Fibroblast of lung (primary cell): ENCODE measurements at regions not wholly inside any gene's neighbourhood (a gene's known extent, or its start where the extent isn't known, plus 50 kb on each side); places are given as distances from the start of the nearest gene placed in this dataset.
A peak's percentile ranks its signal among the peaks of the same experiment; 100 is the strongest.
"Not testable (repeated sequence)": the region's sequence is repeated elsewhere in the genome, so short reads cannot be mapped to it uniquely, and the experiment has no call there.

Experiments
- DNase-seq, 2 donors: peaks; one replicate each; pipeline versions ENCODE4 v3.0.0 to v3.0.0-alpha.2; 2010; ENCODE audit warnings: low read depth in 2 of 2
- H2AFZ ChIP-seq: 2 replicates; pipeline ENCODE4 v1.5.1; 2012; ENCODE audit warnings: low read length, control low read depth, inconsistent platforms
- H3K27ac ChIP-seq: 2 replicates; pipeline ENCODE4 v1.5.1; 2011; ENCODE audit warnings: low read length, control low read depth; ENCODE audit not compliant: insufficient read depth
- H3K27me3 ChIP-seq: 2 replicates; pipeline ENCODE4 v1.5.1; 2011; ENCODE audit warnings: mild to moderate bottlenecking, low read length; ENCODE audit not compliant: control insufficient read depth, insufficient read depth
- H3K36me3 ChIP-seq: 2 replicates; pipeline ENCODE4 v1.5.1; 2011; ENCODE audit warnings: low read length; ENCODE audit not compliant: control insufficient read depth, insufficient read depth
- H3K4me1 ChIP-seq: 2 replicates; pipeline ENCODE4 v1.5.1; 2011; ENCODE audit warnings: low read length; ENCODE audit not compliant: control insufficient read depth, insufficient read depth; ENCODE audit errors: extremely low read depth
- H3K4me2 ChIP-seq: 2 replicates; pipeline ENCODE4 v1.5.1; 2011; ENCODE audit warnings: low read length, control low read depth; ENCODE audit not compliant: insufficient read depth; ENCODE audit errors: extremely low read depth
- H3K4me3 ChIP-seq, 4 experiments: fragments of 200-600 bp in 1 of 4; sonication (generic) in 1 of 4; replicated peaks in 1 of 4; 2 replicates each; pipeline ENCODE4 v1.5.1; 2011 to 2016; ENCODE audit warnings: low read length in 4 of 4, low read depth in 3 of 4, mild to moderate bottlenecking in 3 of 4, control low read depth in 2 of 4, inconsistent platforms in 1 of 4, mixed read lengths in 1 of 4; ENCODE audit not compliant: insufficient read depth in 1 of 4; ENCODE audit errors: control extremely low read depth in 1 of 4
- H3K79me2 ChIP-seq: 2 replicates; pipeline ENCODE4 v1.5.1; 2012; ENCODE audit warnings: mild to moderate bottlenecking, low read length, inconsistent platforms; ENCODE audit not compliant: control insufficient read depth, insufficient read depth
- H3K9ac ChIP-seq: 2 replicates; pipeline ENCODE4 v1.5.1; 2011; ENCODE audit warnings: mild to moderate bottlenecking, low read length, control low read depth; ENCODE audit not compliant: insufficient read depth
- H3K9me3 ChIP-seq: 2 replicates; pipeline ENCODE4 v1.5.1; 2012; ENCODE audit warnings: low read depth, low read length; ENCODE audit not compliant: control insufficient read depth, insufficient read depth
- H4K20me1 ChIP-seq: 2 replicates; pipeline ENCODE4 v1.5.1; 2011; ENCODE audit warnings: low read length; ENCODE audit not compliant: control insufficient read depth, insufficient read depth; ENCODE audit errors: extremely low read depth
- CTCF ChIP-seq, 2 donors: IDR thresholded peaks in 1 of 2; conservative IDR thresholded peaks in 1 of 2; 1 replicate in 1 of 2; 2 replicates in 1 of 2; pipeline ENCODE4 v1.5.1; 2011 to 2012; ENCODE audit warnings: low read length in 2 of 2, control low read depth in 1 of 2, inconsistent platforms in 1 of 2, low read depth in 1 of 2, mild to moderate bottlenecking in 1 of 2
- EZH2 ChIP-seq: IDR thresholded peaks from 2 replicates; pipeline ENCODE4 v1.5.1; 2012; ENCODE audit warnings: low read length, control low read depth, mild to moderate bottlenecking; ENCODE audit errors: missing control alignments

- Histone ChIP-seq H3K36me3 (no peaks in the 10 kb centered on the region), H3K27ac (no peak overlapping the region), H3K27me3 (no peaks in the 10 kb centered on the region), H3K79me2 (no peaks in the 10 kb centered on the region), H3K4me1 (no peaks in the 10 kb centered on the region), H3K9me3 (no peaks in the 10 kb centered on the region), H2AFZ (no peak overlapping the region), H4K20me1 (no peaks in the 10 kb centered on the region), H3K9ac (no peak overlapping the region), H3K4me2 (no peak overlapping the region), H3K4me3 (no peak overlapping the region)
- no peak for TF ChIP-seq CTCF (conservative IDR thresholded peaks at IDR 0.05 in 1 of 2, IDR thresholded peaks at IDR 0.05 in 1 of 2; ENCODE audit: low read depth in 1 of 2, low read length in 2 of 2)
- no peak for TF ChIP-seq EZH2
- DNase-seq = peak in 1 of 2 donors; percentile 16
Observed at GRCh38 chr14:48614003-48614402, 938.6 kb upstream of the MDGA2 start.

GRCh38 chr14:48606960-48607359, 931.6 kb upstream of the MDGA2 start:
- H3K79me2 ChIP-seq, H2AFZ ChIP-seq, DNase-seq, H3K27ac ChIP-seq, H3K4me1 ChIP-seq, H3K27me3 ChIP-seq, H4K20me1 ChIP-seq, H3K9me3 ChIP-seq, H3K36me3 ChIP-seq, H3K4me2 ChIP-seq, H3K4me3 ChIP-seq, H3K9ac ChIP-seq: not testable (repeated sequence)

- no peak for TF ChIP-seq CTCF (conservative IDR thresholded peaks at IDR 0.05 in 1 of 2, IDR thresholded peaks at IDR 0.05 in 1 of 2; ENCODE audit: low read depth in 1 of 2, low read length in 2 of 2)
- no peak for TF ChIP-seq EZH2
- no peak overlapping the region for H3K9ac ChIP-seq
- DNase-seq = no peak
Observed at GRCh38 chr14:48598458-48598857, 923.1 kb upstream of the MDGA2 start.

More at GRCh38 chr14:48598458-48598857, 923.1 kb upstream of the MDGA2 start:
- H3K4me1 ChIP-seq = no peaks in the 10 kb centered on the region
- no peaks in the 10 kb centered on the region for H4K20me1 ChIP-seq
- H3K27me3 ChIP-seq = no peaks in the 10 kb centered on the region
- no peaks in the 10 kb centered on the region for H3K79me2 ChIP-seq
- no peak overlapping the region for H3K27ac ChIP-seq
- no peak overlapping the region for H3K4me3 ChIP-seq
- H2AFZ ChIP-seq = no peak overlapping the region
- no peaks in the 10 kb centered on the region for H3K36me3 ChIP-seq
- H3K9me3 ChIP-seq = no peaks in the 10 kb centered on the region
- H3K4me2 ChIP-seq = no peak overlapping the region
